NCI-H1436 (cell line): ENCODE measurements at regions not wholly inside any gene's neighbourhood (a gene's known extent, or its start where the extent isn't known, plus 50 kb on each side); places are given as distances from the start of the nearest gene placed in this dataset.

Source experiments
- DNase-seq: peaks from one replicate; lab custom pipeline; 2025; lab: John Stamatoyannopoulos, UW

DNA sequence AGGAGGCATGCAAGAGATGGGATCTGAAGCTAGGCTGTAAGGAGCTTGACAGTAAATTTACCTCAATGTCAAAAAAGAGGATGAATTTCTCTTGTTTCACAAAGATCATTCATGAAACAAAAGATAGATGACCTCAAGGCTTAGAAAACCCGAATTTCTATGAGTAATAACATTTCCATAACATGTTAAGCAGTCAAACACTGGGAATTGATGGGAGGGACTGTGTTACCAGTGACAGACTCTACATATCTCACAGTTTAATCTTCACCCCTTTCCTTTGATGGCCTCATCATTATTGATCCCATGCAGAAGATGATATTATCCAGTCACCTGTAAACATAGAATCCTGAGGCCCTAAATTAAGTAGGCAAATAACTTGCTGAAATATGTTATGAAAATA lies 53.5 kb upstream of the VGLL3 start:
- no peak for DNase-seq

- no peak for DNase-seq
Observed at GRCh38 chr3:87041191-87041590, 50.2 kb upstream of the VGLL3 start.
